ENCODE measurements at regions not wholly inside any gene's neighbourhood (a gene's known extent, or its start where the extent isn't known, plus 50 kb on each side); places are given as distances from the start of the nearest gene placed in this dataset.

DNA sequence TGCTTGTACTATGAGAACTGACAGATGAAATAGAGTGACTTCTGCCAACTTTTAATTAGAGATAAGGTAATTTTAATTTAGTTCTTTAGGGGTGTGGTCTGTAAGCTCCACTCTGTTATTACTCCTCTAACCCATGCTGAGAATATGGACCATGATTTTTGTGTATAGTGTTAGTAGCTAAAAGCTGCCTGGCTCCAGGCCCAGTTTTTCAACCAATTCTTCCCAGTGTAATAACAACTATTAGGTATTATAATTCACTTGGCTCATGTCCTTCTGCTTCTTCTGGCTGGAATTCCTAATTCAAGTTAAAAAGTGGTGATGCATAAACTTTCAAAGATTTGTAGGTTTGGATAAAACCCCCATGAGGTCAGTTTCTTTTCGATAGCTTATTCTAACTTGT, 216.3 kb downstream of the ISL1 start:
- H3K36me3 Mint-ChIP-seq (ENCODE audit: low read depth) = no peaks in the 10 kb centered on the region

DNA sequence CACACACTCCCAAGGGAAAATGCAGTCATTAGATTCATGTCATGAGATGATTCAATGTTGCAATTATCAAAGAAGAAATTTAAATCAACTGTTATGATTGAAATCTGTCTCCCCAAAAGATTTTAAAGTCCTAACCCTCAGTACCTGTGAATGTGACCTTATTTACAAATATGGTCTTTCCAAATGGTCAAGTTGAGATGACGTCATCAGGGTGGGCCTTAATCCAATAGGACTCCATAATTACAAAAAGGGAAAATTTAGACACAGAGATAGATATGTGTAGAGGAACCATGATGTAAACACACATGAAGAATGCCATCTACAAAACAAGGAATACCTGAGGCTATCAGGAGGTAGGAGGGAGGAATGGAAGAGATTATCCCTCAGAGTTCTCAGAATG, 221.1 kb downstream of the ISL1 start:
- Mint-ChIP-seq H3K4me3 (no peak overlapping the region), H3K27ac (no peak overlapping the region), H3K9me3 (peaks cover 14% of the 10 kb centered on the region), H3K4me1 (ENCODE audit: low read depth) (no peaks in the 10 kb centered on the region), H3K27me3 (no peaks in the 10 kb centered on the region), H3K36me3 (ENCODE audit: low read depth) (no peaks in the 10 kb centered on the region)
- Histone ChIP-seq H3K4me1 (ENCODE audit: insufficient read depth, low read length) (no peaks in the 10 kb centered on the region), H3K27me3 (ENCODE audit: control insufficient read depth in 1 of 2, insufficient read depth in 2 of 2, low read length in 2 of 2) (no peaks in the 10 kb centered on the region), H3K27ac (ENCODE audit: low read depth in 1 of 2, low read length in 2 of 2) (no peak overlapping the region), H3K36me3 (ENCODE audit: insufficient read depth, low read length) (no peaks in the 10 kb centered on the region), H3K4me3 (ENCODE audit: low read length) (no peak overlapping the region), H3K9me3 (ENCODE audit: control insufficient read depth in 1 of 2, insufficient read depth in 1 of 2, low read length in 2 of 2) (no peaks in the 10 kb centered on the region)
- DNase-seq (no peak), ATAC-seq (ENCODE audit: poor library complexity) (no peak)
- TF ChIP-seq, protein P1, sequence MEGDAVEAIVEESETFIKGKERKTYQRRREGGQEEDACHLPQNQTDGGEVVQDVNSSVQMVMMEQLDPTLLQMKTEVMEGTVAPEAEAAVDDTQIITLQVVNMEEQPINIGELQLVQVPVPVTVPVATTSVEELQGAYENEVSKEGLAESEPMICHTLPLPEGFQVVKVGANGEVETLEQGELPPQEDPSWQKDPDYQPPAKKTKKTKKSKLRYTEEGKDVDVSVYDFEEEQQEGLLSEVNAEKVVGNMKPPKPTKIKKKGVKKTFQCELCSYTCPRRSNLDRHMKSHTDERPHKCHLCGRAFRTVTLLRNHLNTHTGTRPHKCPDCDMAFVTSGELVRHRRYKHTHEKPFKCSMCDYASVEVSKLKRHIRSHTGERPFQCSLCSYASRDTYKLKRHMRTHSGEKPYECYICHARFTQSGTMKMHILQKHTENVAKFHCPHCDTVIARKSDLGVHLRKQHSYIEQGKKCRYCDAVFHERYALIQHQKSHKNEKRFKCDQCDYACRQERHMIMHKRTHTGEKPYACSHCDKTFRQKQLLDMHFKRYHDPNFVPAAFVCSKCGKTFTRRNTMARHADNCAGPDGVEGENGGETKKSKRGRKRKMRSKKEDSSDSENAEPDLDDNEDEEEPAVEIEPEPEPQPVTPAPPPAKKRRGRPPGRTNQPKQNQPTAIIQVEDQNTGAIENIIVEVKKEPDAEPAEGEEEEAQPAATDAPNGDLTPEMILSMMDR (IDR thresholded peaks at IDR 0.05) = no peak
- intact Hi-C loops (cut with DNase I, micrococcal nuclease) = no loop called here
- ChIA-PET POLR2A (no interaction called here), CTCF (no interaction called here)

More for the DNA sequence above, 216.3 kb downstream of the ISL1 start:
- intact Hi-C loops (cut with DNase I, micrococcal nuclease) = no loop called here
- H3K4me3 Mint-ChIP-seq = no peak overlapping the region
- no peak overlapping the region for H3K4me3 ChIP-seq (ENCODE audit: low read length)
- ChIA-PET CTCF (no interaction called here), POLR2A (no interaction called here)
- no peak overlapping the region for H3K27ac Mint-ChIP-seq
- H3K27ac ChIP-seq (ENCODE audit: low read depth in 1 of 2, low read length in 2 of 2) = no peak overlapping the region
- no peaks in the 10 kb centered on the region for H3K27me3 ChIP-seq (ENCODE audit: control insufficient read depth in 1 of 2, insufficient read depth in 2 of 2, low read length in 2 of 2)
- no peaks in the 10 kb centered on the region for H3K27me3 Mint-ChIP-seq
- DNase-seq = no peak
- H3K4me1 ChIP-seq (ENCODE audit: insufficient read depth, low read length) = no peaks in the 10 kb centered on the region
- peaks cover 4% of the 10 kb centered on the region in 2 experiments for H3K9me3 ChIP-seq (ENCODE audit: control insufficient read depth in 1 of 2, insufficient read depth in 1 of 2, low read length in 2 of 2)
- H3K9me3 Mint-ChIP-seq = peaks cover 10% of the 10 kb centered on the region
- no peaks in the 10 kb centered on the region for H3K4me1 Mint-ChIP-seq (ENCODE audit: low read depth)
- no peak for ATAC-seq (ENCODE audit: poor library complexity)
- TF ChIP-seq, protein P1 (IDR thresholded peaks at IDR 0.05) = no peak
- no peaks in the 10 kb centered on the region for H3K36me3 ChIP-seq (ENCODE audit: insufficient read depth, low read length)

DNA sequence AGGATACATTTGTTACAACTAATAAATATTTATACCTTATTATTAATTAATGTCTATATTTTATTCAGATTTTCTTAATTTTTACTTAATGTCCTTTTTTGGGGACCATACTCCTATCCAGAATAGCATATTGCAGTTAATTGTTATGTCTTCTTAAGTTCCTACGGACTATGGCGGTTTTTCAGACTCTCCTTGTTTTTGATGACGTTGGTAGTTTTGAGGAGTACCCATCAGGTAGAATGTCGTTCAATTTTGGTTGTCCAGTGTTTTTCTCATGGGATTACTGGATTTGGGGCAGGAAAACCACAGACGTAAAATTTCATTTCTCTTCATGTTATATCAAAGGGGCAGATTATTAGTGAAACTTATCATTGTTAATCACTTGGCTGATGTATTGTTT, 223.7 kb downstream of the ISL1 start:
- Mint-ChIP-seq H3K4me3 (no peak overlapping the region), H3K4me1 (ENCODE audit: low read depth) (no peaks in the 10 kb centered on the region), H3K36me3 (ENCODE audit: low read depth) (no peaks in the 10 kb centered on the region), H3K27me3 (no peaks in the 10 kb centered on the region), H3K9me3 (peaks cover 16% of the 10 kb centered on the region), H3K27ac (no peak overlapping the region)
- Histone ChIP-seq H3K27ac (ENCODE audit: low read depth in 1 of 2, low read length in 2 of 2) (no peak overlapping the region), H3K4me1 (ENCODE audit: insufficient read depth, low read length) (no peaks in the 10 kb centered on the region), H3K4me3 (ENCODE audit: low read length) (no peak overlapping the region), H3K36me3 (ENCODE audit: insufficient read depth, low read length) (no peaks in the 10 kb centered on the region), H3K27me3 (ENCODE audit: control insufficient read depth in 1 of 2, insufficient read depth in 2 of 2, low read length in 2 of 2) (no peaks in the 10 kb centered on the region), H3K9me3 (ENCODE audit: control insufficient read depth in 1 of 2, insufficient read depth in 1 of 2, low read length in 2 of 2) (no peaks in the 10 kb centered on the region)
- ATAC-seq (ENCODE audit: poor library complexity) (no peak), DNase-seq (no peak)
- TF ChIP-seq, protein P1 (IDR thresholded peaks at IDR 0.05) = no peak
- intact Hi-C loops (cut with DNase I, micrococcal nuclease) = no loop called here
- ChIA-PET POLR2A (no interaction called here), CTCF (no interaction called here)
